Neural cell (in vitro differentiated cells): ENCODE measurements at regions not wholly inside any gene's neighbourhood (a gene's known extent, or its start where the extent isn't known, plus 50 kb on each side); places are given as distances from the start of the nearest gene placed in this dataset.

Experiments used
- H2AFZ ChIP-seq: fragments of 200-600, 300-800 bp; sonication (generic), shearing (Covaris generic); 2 replicates; pipeline ENCODE4 v1.6.0; 2014; ENCODE audit warnings: low read depth, mild to moderate bottlenecking, antibody characterized with exemption, low read length, moderate library complexity
- H3F3A ChIP-seq: fragments of 200-600 bp; shearing (Covaris generic); 2 replicates; pipeline ENCODE4 v1.6.1; 2016; ENCODE audit warnings: mild to moderate bottlenecking, moderate library complexity, mixed read lengths, antibody characterized with exemption, low read length; ENCODE audit not compliant: insufficient read depth, poor library complexity, severe bottlenecking
- H3K27ac ChIP-seq: fragments of 200-600, 300-800 bp; sonication (generic), shearing (Covaris generic); 2 replicates; pipeline ENCODE4 v1.5.1; 2014; ENCODE audit warnings: mild to moderate bottlenecking, low read length, moderate library complexity
- H3K27me3 ChIP-seq: fragments of 300-800, 200-600 bp; sonication (generic), shearing (Covaris generic); 2 replicates; pipeline ENCODE4 v1.6.0; 2014; ENCODE audit warnings: mild to moderate bottlenecking, low read depth, low read length, moderate library complexity; ENCODE audit not compliant: insufficient read depth
- H3K36me3 ChIP-seq: fragments of 300-800, 200-600 bp; sonication (generic), shearing (Covaris generic); 2 replicates; pipeline ENCODE4 v1.5.1; 2014; ENCODE audit warnings: mild to moderate bottlenecking, antibody characterized with exemption, low read length, moderate library complexity; ENCODE audit not compliant: insufficient read depth
- H3K4me2 ChIP-seq: fragments of 300-800, 200-600 bp; sonication (generic), shearing (Covaris generic); 2 replicates; pipeline ENCODE4 v1.6.0; 2014; ENCODE audit warnings: mild to moderate bottlenecking, low read length
- H3K4me3 ChIP-seq: fragments of 300-800, 200-600 bp; sonication (generic), shearing (Covaris generic); 2 replicates; pipeline ENCODE4 v1.5.1; 2014; ENCODE audit warnings: mild to moderate bottlenecking, low read length, moderate library complexity
- H3K79me2 ChIP-seq: fragments of 200-600 bp; shearing (Covaris generic); replicated peaks from 2 replicates; pipeline ENCODE4 v1.6.0; 2014; ENCODE audit warnings: mild to moderate bottlenecking, low read length, moderate library complexity; ENCODE audit not compliant: insufficient read depth
- H3K9ac ChIP-seq: fragments of 300-800, 200-600 bp; sonication (generic), shearing (Covaris generic); 2 replicates; pipeline ENCODE4 v1.6.1; 2016; ENCODE audit warnings: mild to moderate bottlenecking, low read length, mixed read lengths
- H3K9me2 ChIP-seq: fragments of 200-600 bp; shearing (Covaris generic); 2 replicates; pipeline ENCODE4 v1.6.1; 2016; ENCODE audit warnings: mild to moderate bottlenecking, low read length, mixed read lengths; ENCODE audit not compliant: insufficient read depth
- H3K9me3 ChIP-seq: fragments of 200-600, 300-800 bp; sonication (generic), shearing (Covaris generic); 2 replicates; pipeline ENCODE4 v1.6.1; 2016; ENCODE audit warnings: mild to moderate bottlenecking, mixed run types, low read length, moderate library complexity, mixed read lengths
- H4K20me1 ChIP-seq: fragments of 200-600 bp; shearing (Covaris generic); 2 replicates; pipeline ENCODE4 v1.6.1; 2016; ENCODE audit warnings: mild to moderate bottlenecking, mixed run types; ENCODE audit not compliant: insufficient read depth
- EP300 ChIP-seq: fragments of 450-650 bp; conservative IDR thresholded peaks from 2 replicates; pipeline ENCODE4 v1.6.1; 2014; ENCODE audit warnings: antibody characterized with exemption, mild to moderate bottlenecking, moderate library complexity; ENCODE audit not compliant: poor library complexity, severe bottlenecking
- EZH2 ChIP-seq: fragments of 200-600, 300-800 bp; shearing (Covaris generic), sonication (generic); IDR thresholded peaks from 2 replicates; pipeline ENCODE4 v1.6.1; 2014; ENCODE audit warnings: antibody characterized with exemption, low read length, borderline replicate concordance, mild to moderate bottlenecking; ENCODE audit not compliant: insufficient read depth, poor library complexity, severe bottlenecking
- MXI1 ChIP-seq: fragments of 450-650 bp; conservative IDR thresholded peaks from 2 replicates; pipeline ENCODE4 v1.6.1; 2014; ENCODE audit warnings: antibody characterized with exemption, mild to moderate bottlenecking; ENCODE audit not compliant: poor library complexity, severe bottlenecking
- POLR2AphosphoS5 ChIP-seq: IDR thresholded peaks from 2 replicates; pipeline ENCODE4 v1.6.1; 2012
- RAD21 ChIP-seq: fragments of 450-650 bp; conservative IDR thresholded peaks from 2 replicates; pipeline ENCODE4 v1.6.1; 2014; ENCODE audit warnings: antibody characterized with exemption, mild to moderate bottlenecking, moderate library complexity
- SMC3 ChIP-seq: fragments of 450-650 bp; conservative IDR thresholded peaks from 2 replicates; pipeline ENCODE4 v1.6.1; 2014; ENCODE audit warnings: antibody characterized with exemption, mild to moderate bottlenecking, moderate library complexity; ENCODE audit not compliant: poor library complexity
- TAF1 ChIP-seq: IDR thresholded peaks from 2 replicates; pipeline ENCODE4 v1.6.1; 2012; ENCODE audit warnings: low read depth
- TF ChIP-seq, protein P1 (sequence below): IDR thresholded peaks from 2 replicates; pipeline ENCODE4 v1.6.1; 2012; ENCODE audit warnings: borderline replicate concordance
- TF ChIP-seq, protein P2 (sequence below): fragments of 450-650 bp; IDR thresholded peaks from 2 replicates; pipeline ENCODE4 v1.5.1; 2014; ENCODE audit warnings: antibody characterized with exemption, mild to moderate bottlenecking, moderate library complexity; ENCODE audit not compliant: poor library complexity, severe bottlenecking

DNA sequence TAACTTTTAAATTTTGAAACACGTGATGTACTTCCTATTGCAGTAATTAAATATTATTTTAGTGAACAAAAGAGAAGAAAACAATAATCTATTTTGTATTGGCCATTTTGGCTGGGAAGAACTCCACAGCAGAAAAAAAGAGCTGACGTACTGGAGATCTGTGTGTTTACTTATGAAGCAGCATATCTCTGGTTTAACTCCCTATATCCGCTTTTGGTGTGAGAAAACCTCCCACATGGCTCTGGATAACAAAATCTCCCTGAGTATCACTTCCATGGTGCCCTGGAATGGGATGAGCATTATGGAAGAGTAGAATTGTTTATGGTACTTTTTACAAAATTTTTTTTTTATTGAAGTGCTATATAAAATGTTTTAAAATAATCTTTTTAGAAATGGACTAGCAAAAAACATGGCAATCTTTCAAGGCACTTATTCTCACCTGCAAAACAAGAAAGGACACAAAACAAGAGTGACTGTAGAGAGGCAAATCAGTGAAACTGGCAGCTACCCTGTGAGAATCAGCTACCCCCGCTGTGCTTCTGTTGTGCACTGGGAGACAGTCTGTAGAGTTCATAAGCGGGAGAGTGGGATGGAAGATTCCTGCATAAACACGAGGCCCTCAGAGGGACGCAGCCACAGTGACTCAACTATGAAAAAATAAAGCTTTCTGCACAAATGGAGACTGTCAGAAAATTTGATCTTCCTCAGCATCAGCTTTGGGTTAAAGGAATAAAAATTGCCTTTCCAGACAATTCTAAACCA is 762.2 kb upstream of the HS6ST1 start:
- no peaks in the 10 kb centered on the region for H3K9me3 ChIP-seq
- no peaks in the 10 kb centered on the region for H3K36me3 ChIP-seq
- H3K4me3 ChIP-seq, result no peak overlapping the region
- no peak for TF ChIP-seq POLR2AphosphoS5
- TF ChIP-seq TAF1, result no peak
- TF ChIP-seq, protein P1, sequence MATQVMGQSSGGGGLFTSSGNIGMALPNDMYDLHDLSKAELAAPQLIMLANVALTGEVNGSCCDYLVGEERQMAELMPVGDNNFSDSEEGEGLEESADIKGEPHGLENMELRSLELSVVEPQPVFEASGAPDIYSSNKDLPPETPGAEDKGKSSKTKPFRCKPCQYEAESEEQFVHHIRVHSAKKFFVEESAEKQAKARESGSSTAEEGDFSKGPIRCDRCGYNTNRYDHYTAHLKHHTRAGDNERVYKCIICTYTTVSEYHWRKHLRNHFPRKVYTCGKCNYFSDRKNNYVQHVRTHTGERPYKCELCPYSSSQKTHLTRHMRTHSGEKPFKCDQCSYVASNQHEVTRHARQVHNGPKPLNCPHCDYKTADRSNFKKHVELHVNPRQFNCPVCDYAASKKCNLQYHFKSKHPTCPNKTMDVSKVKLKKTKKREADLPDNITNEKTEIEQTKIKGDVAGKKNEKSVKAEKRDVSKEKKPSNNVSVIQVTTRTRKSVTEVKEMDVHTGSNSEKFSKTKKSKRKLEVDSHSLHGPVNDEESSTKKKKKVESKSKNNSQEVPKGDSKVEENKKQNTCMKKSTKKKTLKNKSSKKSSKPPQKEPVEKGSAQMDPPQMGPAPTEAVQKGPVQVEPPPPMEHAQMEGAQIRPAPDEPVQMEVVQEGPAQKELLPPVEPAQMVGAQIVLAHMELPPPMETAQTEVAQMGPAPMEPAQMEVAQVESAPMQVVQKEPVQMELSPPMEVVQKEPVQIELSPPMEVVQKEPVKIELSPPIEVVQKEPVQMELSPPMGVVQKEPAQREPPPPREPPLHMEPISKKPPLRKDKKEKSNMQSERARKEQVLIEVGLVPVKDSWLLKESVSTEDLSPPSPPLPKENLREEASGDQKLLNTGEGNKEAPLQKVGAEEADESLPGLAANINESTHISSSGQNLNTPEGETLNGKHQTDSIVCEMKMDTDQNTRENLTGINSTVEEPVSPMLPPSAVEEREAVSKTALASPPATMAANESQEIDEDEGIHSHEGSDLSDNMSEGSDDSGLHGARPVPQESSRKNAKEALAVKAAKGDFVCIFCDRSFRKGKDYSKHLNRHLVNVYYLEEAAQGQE, result no peak
- TF ChIP-seq RAD21, result no peak
- no peak for TF ChIP-seq EP300
- TF ChIP-seq SMC3, result no peak
- TF ChIP-seq, protein P2, sequence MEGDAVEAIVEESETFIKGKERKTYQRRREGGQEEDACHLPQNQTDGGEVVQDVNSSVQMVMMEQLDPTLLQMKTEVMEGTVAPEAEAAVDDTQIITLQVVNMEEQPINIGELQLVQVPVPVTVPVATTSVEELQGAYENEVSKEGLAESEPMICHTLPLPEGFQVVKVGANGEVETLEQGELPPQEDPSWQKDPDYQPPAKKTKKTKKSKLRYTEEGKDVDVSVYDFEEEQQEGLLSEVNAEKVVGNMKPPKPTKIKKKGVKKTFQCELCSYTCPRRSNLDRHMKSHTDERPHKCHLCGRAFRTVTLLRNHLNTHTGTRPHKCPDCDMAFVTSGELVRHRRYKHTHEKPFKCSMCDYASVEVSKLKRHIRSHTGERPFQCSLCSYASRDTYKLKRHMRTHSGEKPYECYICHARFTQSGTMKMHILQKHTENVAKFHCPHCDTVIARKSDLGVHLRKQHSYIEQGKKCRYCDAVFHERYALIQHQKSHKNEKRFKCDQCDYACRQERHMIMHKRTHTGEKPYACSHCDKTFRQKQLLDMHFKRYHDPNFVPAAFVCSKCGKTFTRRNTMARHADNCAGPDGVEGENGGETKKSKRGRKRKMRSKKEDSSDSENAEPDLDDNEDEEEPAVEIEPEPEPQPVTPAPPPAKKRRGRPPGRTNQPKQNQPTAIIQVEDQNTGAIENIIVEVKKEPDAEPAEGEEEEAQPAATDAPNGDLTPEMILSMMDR, result no peak
- TF ChIP-seq MXI1, result no peak
- TF ChIP-seq EZH2, result no peak
- H3K9me2 ChIP-seq, result no peaks in the 10 kb centered on the region
- no peaks in the 10 kb centered on the region for H3F3A ChIP-seq
- no peaks in the 10 kb centered on the region for H4K20me1 ChIP-seq
- no peak overlapping the region for H3K27ac ChIP-seq
- no peaks in the 10 kb centered on the region for H3K27me3 ChIP-seq
- no peak overlapping the region for H3K9ac ChIP-seq
- no peaks in the 10 kb centered on the region for H3K79me2 ChIP-seq
- no peak overlapping the region for H2AFZ ChIP-seq
- no peak overlapping the region for H3K4me2 ChIP-seq

DNA sequence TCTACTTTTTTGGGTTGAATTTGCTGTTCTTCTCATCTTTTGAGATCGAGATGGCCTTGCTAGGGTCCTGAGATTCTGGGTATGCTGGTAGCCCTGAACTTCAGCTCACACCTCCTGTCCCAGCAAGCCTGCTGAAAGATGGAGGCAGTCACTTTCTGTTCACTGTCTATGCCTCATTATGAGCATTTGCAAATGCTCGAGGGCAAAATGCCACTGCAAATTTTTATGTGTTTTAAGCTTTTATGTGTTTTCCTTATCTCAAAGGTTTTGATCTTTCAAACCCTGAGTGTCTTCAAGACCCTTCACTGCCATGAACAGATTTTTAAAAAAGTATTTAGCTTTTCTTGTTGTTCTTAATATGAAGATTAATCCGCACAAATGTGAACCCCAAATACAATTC is 766.7 kb upstream of the HS6ST1 start:
- no peak overlapping the region for H3K4me2 ChIP-seq
- TF ChIP-seq, protein P2, result no peak
- TF ChIP-seq POLR2AphosphoS5, result no peak
- H3K27me3 ChIP-seq, result no peaks in the 10 kb centered on the region
- H3F3A ChIP-seq, result peaks cover 3% of the 10 kb centered on the region
- no peak overlapping the region for H3K9ac ChIP-seq
- no peak overlapping the region for H3K27ac ChIP-seq
- H3K9me3 ChIP-seq, result no peaks in the 10 kb centered on the region
- no peak overlapping the region for H2AFZ ChIP-seq
- H3K36me3 ChIP-seq, result no peaks in the 10 kb centered on the region
- no peaks in the 10 kb centered on the region for H3K79me2 ChIP-seq
- H3K9me2 ChIP-seq, result no peaks in the 10 kb centered on the region
- H4K20me1 ChIP-seq, result no peaks in the 10 kb centered on the region
- no peak overlapping the region for H3K4me3 ChIP-seq
